NCI-H69 (cell line): ENCODE measurements at regions not wholly inside any gene's neighbourhood (a gene's known extent, or its start where the extent isn't known, plus 50 kb on each side); places are given as distances from the start of the nearest gene placed in this dataset.
"Not testable (repeated sequence)": the region's sequence is repeated elsewhere in the genome, so short reads cannot be mapped to it uniquely, and the experiment has no call there.

Experiments used
- DNase-seq: peaks from one replicate; lab custom pipeline; 2025; lab: John Stamatoyannopoulos, UW

DNA sequence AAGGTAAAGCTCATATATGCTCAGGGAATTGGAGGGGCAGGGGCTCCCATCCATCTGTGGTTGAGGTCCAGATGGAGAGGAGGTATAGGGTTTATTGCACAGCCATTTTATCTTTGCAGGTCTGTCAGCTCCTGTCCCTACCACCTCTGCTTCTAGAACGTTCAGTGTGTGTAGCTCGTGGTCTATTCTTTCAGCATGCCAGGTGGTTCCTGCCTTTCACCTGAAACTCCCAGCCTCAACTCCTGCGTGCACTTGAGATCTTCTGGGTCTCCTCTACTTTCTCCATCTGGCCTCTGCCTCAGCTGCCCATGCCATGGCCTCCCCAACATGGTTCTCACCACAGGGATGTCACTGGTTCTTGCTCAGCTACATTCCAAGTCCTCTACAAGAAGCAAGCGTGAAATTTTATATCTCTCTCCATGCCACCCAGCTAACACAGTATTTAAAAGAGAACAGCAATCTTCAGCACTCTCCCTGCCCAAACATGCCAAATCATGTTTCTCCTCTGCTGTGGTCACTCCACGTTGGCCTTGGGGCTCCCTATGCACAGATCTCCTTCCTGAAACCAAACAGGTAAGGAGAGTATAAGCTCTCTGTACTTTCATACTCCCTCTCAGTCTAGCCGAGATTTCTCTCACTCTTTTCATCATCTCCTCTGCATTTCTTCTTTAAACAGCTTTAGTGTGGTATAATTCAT lies 157.8 kb upstream of the TRPC6 start:
- DNase-seq: no peak

- no peak for DNase-seq
Observed at GRCh38 chr11:101741061-101741460, 157.3 kb upstream of the TRPC6 start.

- DNase-seq: peak; percentile 3
Observed at GRCh38 chr11:101738452-101738851, 154.6 kb upstream of the TRPC6 start.

DNA sequence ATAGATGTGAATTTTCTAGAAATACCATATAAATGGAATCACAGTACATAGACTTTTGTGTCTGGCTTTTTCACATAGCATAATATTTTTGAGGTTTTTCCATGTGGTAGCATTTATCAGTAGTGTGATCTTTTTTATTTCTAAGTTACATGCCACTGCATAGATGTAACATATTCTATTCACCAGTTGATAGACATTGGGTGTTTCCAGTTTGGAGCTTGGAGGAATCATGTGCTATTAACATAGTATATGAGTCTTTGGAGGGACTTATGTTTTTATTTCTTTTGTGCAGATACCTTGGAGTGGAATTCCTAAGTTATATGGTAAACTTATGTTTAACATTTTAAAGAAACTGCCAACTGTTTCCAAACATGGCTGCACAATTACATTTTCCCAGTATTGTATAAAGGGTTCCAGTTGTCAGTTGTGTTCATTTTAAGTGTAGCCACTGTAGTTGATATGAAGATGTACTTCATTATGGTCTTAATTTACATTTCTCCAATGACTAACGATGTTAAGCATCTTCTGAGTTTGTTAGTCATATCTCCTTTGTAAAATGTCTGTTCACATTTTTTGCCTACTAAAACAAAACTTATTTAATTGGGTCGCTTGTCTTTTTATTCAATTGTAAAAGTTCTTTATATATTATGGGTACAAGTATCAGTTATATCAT lies 145.7 kb upstream of the TRPC6 start:
- no peak for DNase-seq

- no peak for DNase-seq
Observed at GRCh38 chr11:101727451-101727850, 143.6 kb upstream of the TRPC6 start.

DNA sequence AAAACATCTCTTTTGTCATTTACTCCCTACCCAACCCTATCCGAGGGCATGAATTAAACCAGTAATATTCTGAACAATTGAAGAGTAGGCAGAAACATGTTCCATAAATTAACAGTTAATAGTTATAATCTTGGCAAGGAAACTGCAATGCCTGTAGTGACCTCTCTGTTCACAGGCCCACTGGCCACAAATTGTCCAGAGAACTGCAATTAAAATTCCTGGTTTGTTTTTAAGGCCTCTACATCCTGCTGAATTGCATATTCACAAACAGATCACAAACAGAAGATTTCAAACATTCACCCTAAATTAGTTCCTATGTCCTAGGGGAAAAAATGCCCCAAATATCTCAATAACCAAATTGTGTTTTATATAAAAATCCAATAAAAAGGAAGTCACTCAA lies 143.2 kb upstream of the TRPC6 start:
- DNase-seq: no peak

GRCh38 chr11:101723371-101723770 lies 139.6 kb upstream of the TRPC6 start:
- no peak for DNase-seq

DNA sequence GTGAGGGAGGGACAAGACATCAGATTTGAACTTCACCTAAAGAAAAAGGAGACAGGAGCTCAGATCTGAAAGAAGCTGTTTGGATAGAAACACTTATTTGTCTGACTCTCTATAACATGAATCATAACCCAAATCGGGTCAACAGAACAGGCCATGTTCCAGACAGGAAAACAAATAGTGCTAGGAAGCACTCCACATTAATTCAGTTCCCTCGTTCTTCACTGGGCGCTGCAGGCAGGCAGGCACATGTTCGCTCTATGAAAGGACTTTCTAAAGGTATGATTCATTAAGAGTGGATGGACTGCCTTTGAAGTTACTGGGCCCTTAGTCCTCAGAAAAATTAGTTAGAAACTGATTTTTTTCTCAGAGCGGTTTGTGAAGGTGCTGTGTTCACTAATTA lies 137.5 kb upstream of the TRPC6 start:
- DNase-seq: no peak

DNA sequence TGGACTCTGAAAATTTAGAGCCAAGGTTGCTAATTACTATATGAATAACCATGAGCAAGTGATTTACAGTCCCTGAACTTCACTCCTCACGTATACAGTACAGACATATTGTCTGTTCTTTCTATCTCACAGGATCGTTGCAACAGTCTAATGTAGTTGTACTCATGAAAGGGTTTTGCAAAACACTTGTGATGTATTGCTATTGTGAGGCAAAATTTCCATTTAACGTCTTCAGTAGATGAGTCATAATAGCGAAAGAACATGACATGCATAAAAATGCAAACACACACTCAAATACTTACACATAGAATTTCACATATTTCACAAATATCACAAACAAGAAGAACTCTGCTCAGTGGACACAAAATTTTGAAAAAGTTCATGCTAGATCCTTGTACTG lies 134.6 kb upstream of the TRPC6 start:
- DNase-seq: no peak

- DNase-seq: no peak
Observed at GRCh38 chr11:101717619-101718018, 133.8 kb upstream of the TRPC6 start.

- DNase-seq: no peak
Observed at GRCh38 chr11:101715281-101715680, 131.5 kb upstream of the TRPC6 start.

GRCh38 chr11:101707477-101707876 lies 123.7 kb upstream of the TRPC6 start:
- DNase-seq: no peak

- DNase-seq: no peak
Observed at GRCh38 chr11:101706541-101706940, 122.7 kb upstream of the TRPC6 start.

- DNase-seq: no peak
Observed at GRCh38 chr11:101705972-101706371, 122.2 kb upstream of the TRPC6 start.

DNA sequence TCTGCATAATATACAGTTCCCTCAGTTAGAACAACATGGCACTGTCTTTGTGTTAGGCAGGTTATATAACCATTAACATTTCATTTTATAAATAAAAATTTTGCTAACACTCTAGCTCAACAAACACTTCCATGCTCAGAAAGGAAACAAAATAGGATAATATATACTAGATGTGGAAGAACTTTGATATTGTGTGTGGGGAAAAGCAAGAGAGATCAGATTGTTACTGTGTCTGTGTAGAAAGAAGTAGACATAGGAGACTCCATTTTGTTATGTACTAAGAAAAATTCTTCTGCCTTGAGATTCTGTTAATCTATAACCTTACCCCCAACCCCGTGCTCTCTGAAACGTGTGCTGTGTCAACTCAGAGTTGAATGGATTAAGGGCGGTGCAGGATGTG lies 111.1 kb upstream of the TRPC6 start:
- DNase-seq: not testable (repeated sequence)

- DNase-seq: no peak
Observed at GRCh38 chr11:101692980-101693379, 109.2 kb upstream of the TRPC6 start.

DNA sequence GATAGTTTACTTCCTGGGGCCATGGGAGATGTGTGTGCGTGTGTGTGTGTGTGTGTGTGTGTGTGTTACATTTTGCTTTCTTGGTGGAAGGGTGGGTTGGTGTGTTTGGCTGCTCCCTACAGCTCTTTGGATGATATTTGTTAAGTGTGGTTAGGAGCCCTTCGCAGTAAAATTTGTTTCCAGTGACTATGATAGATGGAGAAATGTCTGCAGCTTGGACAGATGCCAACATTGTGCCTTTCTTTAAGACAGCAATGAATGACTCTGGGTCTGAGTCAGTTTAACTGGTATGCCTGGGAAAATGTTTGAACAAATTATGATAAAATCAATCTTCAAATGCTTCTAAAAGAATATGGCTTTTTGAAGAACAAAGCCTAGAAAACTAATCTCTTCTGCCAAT lies 102.7 kb upstream of the TRPC6 start:
- no peak for DNase-seq

- no peak for DNase-seq
Observed at GRCh38 chr11:101668236-101668635, 84.4 kb upstream of the TRPC6 start.

DNA sequence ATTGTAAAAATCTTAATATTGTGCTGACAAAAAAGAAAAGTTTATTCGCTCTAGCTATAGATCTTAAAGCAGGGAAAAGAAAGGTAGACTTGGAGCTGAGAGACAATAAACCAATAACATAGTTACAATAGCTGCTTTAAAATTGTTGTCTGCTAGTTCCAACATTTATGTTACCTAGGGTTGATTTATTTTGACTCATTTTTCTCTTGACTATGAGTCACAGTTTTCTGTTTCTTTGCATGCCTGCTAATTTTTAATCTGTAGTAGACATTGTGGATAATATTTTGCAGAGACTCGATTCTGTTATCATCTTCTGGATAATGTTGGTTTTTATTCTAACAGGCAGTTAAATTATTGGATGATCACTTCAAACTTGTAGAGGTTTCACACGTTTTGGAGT lies 83.1 kb upstream of the TRPC6 start:
- no peak for DNase-seq

DNA sequence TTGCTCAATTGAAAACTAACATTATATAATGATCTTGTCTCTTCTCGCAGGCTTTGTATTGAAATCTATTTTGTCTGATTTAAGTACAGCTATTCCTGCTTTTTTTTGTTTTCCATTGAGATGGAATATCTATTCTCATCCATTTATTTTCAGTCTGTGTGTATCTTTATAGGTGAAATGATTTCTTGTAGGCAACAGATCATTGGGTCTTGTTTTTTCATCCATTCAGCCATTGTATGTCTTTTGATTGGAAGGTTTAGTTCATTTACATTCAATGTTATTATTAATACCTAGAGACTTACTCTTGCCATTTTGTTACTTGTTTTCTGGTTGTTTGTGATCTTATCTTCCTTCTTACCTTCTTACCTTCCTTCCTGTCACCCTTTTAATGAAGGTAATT lies 77.8 kb upstream of the TRPC6 start:
- DNase-seq: no peak
